GM12873 (cell line): ENCODE measurements at regions not wholly inside any gene's neighbourhood (a gene's known extent, or its start where the extent isn't known, plus 50 kb on each side); places are given as distances from the start of the nearest gene placed in this dataset.

Experiments used
- TF ChIP-seq, protein P1 (sequence below): IDR thresholded peaks from 2 replicates; pipeline ENCODE4 v1.5.1; 2012; ENCODE audit warnings: low read depth, mild to moderate bottlenecking, moderate library complexity, low read length, control low read depth; ENCODE audit not compliant: insufficient read depth; ENCODE audit errors: missing control alignments

DNA sequence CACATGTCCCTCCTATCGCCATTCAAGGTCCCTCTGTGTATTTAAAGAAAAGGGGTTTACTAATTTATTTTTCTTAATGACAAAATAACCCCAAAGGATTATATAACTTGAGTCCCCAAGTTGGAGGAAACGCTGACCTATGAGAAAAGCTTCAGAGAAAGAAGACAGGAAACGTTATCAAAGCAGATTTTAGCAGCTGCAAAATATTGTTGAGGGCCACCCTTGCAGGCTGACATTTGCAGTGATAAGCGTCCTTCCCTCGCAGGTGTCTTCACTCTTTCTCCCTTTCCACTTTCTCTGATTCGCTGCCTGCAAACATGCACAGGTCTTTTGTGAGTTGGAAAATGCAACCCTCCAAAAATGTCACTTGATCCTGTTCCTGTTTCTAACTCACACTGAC, 103.2 kb upstream of the RIPOR2 start:
- TF ChIP-seq, protein P1, sequence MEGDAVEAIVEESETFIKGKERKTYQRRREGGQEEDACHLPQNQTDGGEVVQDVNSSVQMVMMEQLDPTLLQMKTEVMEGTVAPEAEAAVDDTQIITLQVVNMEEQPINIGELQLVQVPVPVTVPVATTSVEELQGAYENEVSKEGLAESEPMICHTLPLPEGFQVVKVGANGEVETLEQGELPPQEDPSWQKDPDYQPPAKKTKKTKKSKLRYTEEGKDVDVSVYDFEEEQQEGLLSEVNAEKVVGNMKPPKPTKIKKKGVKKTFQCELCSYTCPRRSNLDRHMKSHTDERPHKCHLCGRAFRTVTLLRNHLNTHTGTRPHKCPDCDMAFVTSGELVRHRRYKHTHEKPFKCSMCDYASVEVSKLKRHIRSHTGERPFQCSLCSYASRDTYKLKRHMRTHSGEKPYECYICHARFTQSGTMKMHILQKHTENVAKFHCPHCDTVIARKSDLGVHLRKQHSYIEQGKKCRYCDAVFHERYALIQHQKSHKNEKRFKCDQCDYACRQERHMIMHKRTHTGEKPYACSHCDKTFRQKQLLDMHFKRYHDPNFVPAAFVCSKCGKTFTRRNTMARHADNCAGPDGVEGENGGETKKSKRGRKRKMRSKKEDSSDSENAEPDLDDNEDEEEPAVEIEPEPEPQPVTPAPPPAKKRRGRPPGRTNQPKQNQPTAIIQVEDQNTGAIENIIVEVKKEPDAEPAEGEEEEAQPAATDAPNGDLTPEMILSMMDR: no peak

DNA sequence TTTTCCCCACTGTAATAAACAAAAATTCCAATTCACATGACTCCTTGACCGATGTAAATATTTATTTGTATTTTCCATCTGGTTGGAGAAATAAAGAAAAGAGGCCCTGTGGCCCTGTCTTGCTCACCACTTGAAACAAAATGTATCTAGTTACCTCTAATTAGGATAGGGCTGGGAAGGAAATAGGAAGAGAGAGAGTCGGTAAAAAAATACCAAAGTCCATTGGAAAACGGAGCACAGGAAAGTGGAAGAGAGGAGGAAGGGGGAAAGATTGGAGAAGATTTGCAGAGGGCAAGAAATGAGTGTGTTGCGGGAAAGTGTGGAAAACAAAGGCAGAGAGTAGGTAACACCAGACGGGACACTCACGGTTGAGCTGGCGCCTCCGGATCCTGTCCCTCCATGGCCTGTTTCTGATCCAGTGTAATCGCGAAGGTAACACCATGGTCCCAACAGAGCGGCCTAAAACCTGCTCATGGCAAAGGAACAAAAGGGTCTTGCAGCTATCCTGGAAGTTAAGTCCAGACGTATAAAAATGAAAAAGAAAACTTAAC, 105.8 kb upstream of the RIPOR2 start:
- TF ChIP-seq, protein P1: no peak

DNA sequence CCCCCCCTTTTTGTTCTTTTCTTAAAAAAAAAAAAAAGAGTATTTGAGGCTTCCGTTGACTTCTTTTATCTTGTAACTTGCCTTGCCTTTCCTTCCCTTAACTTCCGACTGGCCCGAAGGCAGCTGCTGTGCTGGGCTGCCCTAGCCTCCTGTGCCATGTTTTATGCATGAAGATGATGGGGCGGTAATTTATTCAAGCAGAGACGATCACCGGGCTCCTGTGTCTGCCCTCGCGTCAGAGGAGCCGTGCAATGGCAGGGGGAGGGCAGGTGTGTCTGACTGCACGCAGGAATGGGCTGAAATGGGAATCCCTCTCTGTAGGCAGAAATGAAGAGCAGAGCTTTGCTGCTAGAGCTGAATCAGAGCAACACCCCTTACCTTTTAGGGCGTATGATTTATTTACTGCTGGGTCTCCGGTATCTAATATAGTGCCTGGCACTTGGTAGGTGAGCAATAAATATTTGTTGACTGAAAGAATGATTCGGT, 106.3 kb upstream of the RIPOR2 start:
- TF ChIP-seq, protein P1: no peak

DNA sequence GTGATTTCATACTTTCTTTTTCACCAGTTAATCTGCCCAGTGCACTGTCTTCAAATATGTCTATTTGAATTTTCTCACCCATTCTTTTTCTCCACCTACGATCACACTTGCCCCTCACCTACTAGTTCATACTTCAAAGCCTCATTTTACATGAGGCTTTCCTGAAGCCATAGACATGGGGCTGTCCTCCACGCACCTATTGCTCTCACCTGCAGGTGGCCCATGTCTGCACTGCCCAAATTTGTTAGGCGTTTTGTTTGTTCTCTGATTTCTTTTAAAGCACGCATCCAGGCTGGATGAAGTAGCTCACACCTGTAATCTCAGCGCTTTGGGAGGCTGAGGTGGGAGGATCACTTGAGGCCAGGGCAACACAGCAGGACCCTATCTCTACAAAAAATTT, 106.8 kb upstream of the RIPOR2 start:
- TF ChIP-seq, protein P1: peak; percentile 51

DNA sequence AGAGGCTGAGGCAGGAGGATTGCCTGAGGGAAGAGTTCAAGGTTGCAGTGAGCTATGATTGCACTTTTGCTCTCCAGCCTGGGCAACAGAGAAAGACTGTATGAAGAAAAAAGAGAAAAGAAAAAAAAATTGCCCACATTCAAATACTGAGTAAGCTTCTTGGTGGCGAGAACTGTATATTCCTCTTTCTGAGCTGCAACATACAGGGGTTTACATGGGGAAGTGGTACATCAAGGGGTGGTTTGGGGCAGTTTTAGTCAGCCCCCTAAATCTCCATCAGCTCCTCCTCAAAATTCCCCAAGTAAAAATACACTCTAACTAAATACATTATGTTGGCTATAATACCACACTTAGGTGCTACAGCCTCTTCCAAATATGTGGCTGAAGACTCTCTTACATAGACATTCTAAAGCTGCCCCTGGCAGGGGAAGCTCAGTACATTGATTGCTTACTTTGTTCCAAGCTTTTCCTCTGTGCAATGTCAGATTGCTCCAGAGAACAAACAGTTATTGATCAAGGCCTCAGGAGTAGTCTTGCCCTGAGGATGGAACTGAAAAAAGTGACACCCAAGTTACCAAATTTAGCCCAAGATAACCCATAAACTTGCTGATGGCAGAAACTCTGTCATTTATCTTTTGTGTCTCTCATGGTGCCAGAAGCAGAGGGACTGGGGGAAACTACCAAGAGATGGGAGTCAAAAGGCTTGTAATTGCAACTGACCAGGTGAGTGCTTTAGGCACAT, 107.4 kb upstream of the RIPOR2 start:
- TF ChIP-seq, protein P1: no peak

DNA sequence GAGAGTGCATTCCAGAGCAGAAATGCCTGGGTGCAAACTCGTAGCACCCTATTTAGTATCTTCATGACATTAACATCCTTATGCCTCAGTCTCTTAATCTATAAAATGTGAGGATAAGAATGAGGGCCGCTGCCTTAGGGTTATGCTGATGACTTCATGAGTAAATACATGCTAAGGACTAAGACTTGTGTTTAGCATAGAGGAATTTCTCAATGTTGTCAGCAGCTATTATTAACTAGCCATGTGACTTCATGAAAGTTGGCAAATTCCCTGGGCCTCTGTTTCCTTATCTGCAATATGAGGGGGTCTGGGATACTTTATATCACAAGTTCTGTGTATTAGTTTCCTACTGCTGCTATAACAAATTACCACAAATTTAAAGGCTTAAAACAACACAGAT, 108.1 kb upstream of the RIPOR2 start:
- TF ChIP-seq, protein P1: no peak

DNA sequence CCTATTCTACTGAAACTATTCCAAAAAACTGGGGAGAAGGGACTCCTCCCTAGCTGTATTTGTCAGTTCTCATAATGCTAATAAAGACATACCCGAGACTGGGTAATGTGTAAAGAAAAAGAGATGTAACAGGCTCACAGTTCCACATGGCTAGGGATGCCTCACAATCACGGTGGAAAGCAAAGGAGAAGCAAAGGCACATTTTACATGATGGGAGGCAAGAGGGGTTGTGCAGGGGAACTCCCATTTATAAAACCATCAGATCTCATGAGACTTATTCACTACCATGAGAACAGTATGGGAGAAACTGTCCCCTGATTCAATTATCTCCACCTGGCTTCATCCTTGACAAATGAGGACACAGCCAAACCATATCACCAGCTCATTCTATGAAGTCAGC, 111.2 kb upstream of the RIPOR2 start:
- TF ChIP-seq, protein P1: no peak
